Femur (tissue), 1 donor: ENCODE measurements at regions not wholly inside any gene's neighbourhood (a gene's known extent, or its start where the extent isn't known, plus 50 kb on each side); places are given as distances from the start of the nearest gene placed in this dataset.
"Not testable (repeated sequence)": the region's sequence is repeated elsewhere in the genome, so short reads cannot be mapped to it uniquely, and the experiment has no call there.

Experiments
- DNase-seq: peaks from one replicate; pipeline ENCODE4 v3.0.0-alpha.2; 2017

DNA sequence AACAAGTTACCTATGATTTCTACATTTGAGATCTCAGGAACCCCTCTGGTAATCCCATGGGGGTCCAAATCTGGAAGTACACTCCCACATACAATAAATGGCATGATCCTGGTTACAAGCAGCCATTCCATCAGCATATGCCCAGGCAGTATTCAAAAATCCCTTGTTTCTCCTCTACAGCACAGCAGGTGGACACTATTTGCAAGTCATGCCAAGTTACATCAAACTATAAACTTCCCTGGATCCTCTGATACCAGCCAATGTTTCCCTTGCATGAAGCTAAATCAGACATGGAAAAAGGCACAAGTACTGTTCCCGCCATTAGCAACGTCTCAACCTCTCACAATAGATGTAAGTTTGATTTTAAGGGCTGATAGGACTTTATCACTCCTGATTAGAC, 134.5 kb upstream of the PRSS16 start:
- DNase-seq: no peak

DNA sequence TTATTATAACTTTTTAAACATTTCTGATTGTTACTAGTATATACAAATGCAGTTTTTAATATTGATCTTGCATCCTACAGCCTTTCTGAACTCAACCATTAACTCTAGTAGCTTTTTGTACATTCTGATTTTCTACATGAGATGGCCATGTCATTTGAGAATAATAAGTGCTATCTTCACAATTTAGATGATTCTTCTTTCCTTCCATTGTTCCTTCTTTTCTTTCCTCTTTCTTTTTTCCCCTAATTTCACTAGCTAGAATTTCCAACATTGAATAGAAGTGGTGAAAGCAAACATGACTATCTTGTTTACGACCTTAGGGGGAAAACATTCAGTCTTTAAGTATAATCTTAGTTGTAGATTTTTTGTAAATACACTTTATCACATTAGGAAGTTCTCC, 128.2 kb upstream of the PRSS16 start:
- no peak for DNase-seq

DNA sequence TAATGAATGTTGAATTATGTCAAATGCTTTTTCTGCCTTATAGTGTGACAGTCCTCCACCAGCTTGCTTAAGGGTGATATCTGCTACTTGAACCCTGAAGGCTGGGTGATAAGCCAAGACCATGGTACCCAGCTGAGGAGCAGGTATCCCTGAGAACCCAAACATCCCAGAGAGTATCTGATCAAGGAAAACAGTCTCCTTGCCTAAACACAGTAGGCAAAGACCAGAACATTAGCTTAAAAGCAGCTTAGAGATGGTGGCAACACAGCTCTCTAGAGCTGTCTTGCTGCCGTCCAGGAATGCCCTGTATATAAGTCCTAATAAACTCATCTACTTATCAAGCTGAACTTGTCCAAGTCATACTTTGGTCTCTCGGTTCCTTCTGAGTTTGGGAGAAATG, 127.7 kb upstream of the PRSS16 start:
- no peak for DNase-seq

DNA sequence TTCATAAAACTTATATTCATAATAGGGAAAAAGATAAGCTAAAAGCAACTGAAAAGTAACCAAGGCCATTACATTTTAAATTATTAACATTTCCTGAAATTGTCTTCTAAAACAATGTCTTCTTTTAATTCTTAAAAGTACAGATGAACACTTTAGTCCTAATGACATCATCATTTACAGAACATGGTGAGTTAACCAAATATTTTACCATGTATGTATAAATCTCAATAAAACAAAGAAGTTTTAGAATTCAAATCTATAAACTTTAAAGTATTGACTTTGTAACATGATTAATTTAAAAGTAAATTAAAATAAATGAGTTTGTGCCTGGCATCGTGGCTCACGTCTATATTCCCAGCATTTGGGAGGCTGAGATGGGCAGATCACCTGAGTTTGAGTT, 125.9 kb upstream of the PRSS16 start:
- DNase-seq: no peak

DNA sequence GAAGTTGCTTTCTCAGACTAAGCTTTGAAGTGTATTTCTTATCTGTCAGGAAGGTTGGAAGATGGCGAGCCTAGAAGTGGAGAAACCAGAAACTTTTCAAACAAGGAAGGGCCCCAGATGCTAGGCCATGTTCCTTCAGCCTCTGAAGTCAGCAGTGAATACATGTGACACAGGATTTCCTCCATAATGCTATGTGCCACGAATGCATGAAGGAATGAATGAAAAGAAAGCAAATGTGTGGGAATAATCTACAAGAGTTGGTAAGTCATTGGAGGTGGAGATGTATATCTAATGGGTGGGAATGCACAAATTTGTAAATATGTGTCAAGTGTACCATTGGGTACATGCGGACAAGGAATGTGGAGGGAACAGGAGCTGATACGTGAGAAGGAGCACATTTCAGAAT, 123.2 kb upstream of the PRSS16 start:
- no peak for DNase-seq

DNA sequence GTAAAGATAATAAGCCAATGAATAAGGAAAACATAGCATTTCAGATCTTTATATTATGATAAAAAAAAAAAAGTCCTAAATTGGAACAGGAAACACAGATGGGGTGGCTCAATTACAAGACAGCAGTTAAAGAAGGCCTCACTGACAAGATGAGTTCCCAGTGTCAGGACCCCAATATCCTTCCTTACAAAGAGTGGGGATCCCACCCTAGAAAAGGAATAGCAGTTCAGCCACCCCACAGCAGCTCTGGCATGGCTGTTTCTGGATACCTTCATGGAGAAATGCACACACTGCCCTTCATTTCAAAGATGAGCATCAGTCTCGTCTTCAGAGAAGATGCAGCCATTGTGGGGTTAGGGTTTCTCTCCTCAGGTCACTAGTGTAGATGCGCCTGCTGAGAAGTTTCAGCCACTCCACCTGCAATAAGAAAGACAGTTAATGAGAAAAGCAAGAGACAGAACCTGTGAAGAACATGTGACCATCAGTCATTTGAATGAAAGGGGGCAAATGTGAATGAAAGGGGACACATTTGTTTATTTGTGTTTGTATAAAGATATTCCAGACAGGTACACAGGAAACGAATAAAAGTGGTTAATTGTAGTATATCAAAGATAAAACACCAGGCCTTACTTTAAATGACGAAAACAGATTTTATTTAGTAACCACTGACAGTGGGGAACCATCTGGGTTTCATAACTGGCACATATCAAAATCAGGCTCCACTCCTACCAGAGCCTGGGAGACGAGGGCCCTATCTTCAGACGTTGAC, 121.3 kb upstream of the PRSS16 start:
- no peak for DNase-seq

DNA sequence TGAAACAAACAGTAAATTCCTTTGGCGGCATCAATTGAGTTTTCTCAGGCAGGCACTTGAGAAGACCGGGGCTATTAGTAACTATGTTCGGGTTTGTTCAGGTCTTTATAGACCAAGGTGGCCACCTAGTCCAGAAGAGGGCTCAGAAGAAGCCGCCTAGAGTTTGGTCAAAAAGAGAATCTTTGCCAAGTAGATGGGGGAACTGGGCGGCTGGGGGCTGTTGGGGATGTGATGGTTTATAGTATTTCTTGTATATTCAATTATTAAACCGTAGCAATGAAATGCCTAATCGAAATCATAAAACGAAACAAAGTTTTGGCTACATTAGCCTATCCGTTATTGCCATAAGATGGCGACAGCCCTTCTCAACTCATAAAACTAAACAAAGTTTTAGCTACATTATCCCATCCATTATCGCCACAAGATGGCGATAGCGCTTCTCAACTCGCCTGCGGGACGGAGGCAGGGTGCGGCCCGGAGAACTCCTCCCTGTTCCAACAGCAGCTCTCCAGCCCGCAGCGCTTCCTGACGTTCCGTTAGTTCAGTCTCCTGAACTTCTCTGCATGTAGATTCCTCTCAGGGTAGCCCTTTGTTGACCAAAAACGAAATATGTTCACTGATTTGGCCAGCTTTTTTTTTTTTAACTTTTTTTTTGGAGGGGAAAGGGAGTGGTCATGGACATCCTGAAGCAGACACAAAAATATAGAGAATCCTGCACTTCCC, 120.5 kb upstream of the PRSS16 start:
- peak; percentile 93 for DNase-seq

DNA sequence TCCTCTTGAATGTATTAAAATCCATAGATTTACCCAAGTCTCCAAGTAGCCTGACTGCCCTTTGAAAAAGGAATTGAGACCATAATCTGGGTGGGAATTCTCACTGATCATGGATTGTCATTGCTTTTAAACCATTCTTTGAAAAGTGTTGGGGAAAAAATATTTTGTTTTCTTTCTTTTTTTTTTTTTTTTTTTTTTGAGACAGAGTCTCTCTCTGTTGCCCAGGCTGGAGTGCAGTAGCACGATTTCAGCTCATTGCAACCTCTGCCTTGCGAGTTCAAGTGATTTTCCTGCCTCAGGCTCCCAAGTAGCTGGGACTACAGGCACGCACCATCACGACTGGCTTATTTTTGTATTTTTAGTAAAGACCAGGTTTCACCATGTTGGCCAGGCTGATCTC, 119.6 kb upstream of the PRSS16 start:
- DNase-seq: not testable (repeated sequence)

DNA sequence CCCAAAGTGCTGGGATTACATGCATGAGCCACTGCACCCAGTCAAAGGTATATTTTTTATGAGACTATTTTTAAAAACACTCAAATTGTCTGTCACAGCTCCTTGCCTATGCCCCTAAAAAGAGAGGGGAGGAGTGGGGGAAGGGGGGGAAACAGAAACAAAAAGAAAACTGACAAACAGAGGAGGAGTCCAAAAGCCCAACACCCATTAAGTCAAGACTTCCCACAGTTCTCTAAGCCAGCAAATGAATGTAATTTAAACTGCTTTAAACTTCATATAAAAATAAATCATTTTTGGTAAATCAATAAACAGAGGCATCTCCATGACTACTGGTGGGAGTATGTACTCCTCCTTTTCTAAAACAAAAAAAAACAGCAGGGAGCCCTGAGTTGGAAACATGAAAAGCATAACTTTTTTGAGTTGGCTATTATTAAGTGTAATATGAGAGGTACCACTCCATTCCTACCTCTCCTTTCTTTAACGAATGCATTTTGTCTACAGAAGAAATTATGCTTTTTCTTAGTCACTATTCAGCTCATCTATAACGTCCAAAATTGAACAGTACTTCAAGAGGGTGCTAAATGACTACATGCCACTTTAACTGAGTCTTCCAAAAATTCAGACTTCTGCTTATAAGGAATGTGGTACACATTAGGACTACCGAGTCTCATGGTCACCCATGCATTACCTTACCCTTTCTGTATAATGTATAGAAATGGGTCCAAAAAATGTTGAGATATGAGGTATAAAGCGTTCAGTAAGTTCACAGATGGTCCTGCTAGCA, 119.0 kb upstream of the PRSS16 start:
- no peak for DNase-seq

DNA sequence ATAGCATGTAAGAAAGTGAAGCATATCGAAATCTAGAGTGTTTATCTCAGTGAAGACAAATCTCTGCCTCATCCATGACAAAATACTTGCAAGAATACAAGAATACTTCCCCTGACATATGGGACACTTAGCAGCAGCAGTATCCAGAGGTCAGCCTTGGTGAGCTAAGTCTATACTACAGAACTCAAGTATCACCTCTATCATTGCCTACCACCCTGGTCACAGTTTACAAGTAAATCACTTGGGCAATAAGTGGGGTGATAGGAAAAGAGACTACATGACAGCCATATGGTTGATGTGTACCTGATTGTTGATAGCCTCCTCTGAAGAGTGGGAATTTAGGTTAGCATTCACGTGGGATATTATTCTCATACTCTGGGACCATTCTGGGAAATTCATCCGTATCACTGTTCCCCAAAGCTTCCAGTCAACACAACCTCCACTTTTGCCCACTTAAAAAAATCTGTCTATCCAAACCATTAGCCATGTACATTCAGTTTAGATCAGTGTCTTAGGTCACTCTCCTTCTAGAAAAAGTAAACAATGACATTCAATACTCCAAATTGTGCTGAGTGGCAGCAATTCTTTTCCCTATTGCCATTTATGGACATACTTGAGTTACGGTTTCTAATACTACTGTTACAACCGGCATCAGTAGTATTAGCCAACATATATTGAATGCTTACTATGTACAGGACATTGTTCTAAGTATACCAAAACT, 118.2 kb upstream of the PRSS16 start:
- DNase-seq: no peak

DNA sequence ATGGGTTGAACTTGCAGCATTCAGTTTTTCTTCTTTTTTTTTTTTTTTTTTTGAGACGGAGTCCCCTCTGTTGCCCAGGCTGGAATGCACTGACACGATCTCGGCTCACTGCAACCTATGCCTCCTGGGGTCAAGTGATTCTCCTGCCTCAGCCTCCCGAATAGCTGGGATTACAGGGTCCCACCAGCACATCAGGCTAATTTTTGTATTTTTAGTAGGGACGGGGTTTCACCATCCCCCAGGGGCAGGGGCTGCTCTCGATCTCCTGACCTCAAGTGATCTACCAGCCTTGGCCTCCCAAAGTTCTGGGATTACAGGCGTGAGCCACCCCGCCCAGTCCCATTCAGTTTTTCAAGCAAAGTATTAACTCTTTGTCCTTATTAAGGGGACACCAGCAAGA, 117.6 kb upstream of the PRSS16 start:
- no peak for DNase-seq

DNA sequence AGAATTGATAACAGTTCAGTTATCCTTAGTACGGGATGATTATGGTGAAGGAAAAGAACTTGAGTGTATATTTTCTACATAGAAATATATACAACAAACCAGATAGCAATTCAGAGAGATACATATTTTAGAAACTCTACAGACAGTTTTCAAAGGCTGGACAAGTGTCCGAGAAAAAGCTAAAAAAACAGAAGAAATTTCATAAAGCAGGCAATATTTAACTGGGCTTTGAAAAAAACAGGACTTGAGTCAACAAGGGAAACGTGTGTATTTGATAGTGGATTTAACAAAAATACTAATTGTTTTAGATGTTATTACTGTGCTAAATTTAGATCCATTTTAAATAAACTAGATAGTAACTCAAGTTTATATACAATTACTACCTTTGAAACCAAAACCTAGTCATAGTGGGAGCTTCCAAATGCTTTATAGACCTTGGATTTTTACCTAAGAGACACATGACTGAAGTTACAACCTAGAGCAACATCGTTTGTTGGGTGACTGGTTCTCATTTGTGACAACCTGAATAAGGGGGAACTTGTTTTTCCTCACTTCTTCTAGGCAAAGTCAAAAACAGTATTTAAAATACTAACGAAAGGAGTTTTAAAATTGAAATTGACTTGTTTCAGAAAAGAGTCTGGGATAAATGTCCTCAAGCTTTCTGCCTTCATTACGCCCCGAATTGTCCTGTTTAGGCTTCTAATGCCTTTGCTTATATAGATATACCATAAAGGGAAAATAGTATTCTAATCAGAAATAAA, 116.7 kb upstream of the PRSS16 start:
- no peak for DNase-seq

DNA sequence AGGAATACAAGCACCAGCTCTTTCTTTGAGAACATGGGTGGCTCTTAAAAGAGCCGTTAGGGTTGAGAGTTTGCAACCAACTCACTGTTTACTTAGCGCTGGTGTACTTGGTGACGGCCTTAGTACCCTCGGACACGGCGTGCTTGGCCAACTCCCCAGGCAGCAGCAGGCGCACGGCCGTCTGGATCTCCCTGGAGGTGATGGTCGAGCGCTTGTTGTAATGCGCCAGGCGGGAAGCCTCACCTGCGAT, 115.3 kb upstream of the PRSS16 start:
- DNase-seq: not testable (repeated sequence)

DNA sequence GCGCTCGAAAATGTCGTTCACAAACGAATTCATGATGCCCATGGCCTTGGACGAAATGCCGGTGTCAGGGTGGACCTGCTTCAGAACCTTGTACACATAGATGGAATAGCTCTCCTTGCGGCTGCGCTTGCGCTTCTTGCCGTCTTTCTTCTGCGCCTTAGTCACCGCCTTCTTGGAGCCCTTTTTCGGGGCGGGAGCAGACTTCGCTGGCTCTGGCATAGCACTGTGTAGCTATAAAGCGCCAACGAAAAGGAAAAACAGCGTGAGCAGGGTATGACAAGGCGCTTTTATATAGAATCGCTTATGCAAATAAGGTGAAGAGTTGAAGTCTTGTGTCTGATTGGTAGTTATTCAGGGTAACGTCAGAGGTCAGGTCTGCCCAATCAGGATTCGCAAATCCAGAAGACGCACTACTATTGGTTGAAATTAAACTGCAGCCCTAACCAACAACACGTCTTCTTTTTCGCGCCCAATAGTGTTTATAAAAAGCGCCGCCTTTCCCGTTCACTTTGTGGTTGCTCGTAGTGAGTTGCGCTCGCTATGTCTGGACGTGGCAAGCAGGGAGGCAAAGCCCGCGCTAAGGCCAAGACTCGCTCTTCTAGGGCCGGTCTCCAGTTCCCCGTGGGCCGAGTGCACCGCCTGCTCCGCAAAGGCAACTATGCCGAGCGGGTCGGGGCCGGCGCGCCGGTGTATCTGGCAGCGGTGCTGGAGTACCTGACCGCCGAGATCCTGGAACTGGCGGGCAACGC, 114.8 kb upstream of the PRSS16 start:
- DNase-seq: peak; percentile 98

DNA sequence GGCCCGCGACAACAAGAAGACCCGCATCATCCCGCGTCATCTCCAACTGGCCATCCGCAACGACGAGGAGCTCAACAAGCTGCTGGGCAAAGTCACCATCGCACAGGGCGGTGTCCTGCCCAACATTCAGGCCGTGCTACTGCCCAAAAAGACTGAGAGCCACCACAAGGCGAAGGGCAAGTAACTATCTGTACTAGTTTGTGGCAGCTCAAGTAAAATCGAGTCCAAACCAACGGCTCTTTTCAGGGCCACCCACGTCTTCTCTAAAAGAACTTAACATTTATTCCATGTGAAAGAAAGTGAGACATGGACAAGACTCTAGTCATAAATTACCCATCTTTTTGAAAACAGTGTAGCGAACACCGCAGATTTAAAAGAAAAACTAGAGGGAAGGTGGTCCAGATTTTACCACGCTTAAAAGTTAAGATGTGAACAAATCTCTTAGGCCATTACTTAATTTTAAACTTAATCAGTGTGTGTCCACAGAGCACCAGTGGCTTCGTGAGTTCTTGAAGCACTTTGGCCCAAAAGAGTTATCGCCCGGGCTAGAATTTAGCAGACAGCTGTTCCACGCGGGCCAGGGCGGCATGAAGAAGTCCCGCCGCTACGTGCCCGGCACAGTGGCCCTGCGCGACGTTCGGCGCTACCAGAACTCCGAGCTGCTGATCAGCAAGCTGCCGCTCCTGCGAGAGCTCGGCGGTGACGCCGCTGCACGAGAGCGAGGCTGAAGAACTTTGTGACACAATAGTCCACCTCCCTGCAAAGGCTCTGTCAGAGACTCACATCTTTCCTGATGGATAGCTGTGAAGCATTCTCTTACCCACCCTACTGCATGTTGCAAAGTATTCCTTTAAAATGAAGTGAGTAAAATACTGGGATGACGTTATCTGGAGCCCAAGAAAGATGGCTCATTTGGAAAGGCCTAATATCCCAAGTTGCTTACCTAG, 113.9 kb upstream of the PRSS16 start:
- peak; percentile 84 for DNase-seq

DNA sequence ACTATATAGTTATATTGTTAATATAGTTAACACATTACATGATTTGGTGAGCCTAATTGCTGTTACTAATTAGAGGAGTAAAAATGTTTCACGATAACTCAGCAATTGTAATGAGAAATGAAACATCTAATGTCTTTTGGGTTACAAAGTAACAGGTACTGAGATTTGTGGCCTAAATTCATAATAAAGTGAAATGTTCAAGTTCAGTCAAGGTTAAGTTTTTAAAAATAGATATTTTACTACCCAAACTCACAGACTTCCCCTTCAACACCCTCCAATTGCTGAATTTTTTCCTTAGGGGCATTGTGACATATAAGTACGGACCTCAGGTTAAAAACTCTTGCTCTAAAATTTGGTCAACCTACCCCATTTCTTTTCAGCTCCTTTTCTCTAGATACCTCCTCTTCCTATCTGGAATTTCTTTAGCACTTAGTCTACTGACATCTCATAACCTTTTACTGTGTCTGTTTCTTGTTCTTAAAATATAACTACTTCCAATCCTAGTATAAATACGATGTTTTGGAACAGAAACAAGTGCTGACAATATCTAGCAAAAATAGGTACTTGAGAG, 112.3 kb upstream of the PRSS16 start:
- no peak for DNase-seq

DNA sequence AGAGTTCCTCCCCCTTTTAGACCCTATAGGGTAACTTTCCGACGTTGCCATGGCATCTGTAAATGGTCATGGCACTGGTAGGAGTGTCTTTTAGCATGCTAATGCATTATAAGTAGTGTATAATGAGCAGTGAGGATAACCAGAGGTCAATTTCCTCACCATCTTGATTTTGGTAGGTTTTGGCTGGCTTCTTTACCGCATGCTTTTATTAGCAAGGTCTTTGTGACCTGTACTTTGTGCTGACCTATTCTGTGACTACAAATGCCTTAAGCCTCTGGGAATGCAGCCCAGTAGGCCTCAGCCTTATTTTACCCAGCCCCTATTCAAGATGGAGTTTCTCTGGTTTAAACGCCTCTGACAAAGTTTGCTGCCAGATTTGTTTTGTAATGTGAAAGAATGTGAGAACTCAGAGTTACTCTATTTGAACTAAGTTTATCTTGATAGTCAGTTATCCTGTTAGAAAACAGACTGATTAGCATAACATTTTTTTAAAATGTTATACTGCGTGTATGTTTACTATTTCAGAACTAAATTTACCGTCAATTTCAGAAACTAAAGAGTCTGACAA, 111.3 kb upstream of the PRSS16 start:
- DNase-seq: no peak

DNA sequence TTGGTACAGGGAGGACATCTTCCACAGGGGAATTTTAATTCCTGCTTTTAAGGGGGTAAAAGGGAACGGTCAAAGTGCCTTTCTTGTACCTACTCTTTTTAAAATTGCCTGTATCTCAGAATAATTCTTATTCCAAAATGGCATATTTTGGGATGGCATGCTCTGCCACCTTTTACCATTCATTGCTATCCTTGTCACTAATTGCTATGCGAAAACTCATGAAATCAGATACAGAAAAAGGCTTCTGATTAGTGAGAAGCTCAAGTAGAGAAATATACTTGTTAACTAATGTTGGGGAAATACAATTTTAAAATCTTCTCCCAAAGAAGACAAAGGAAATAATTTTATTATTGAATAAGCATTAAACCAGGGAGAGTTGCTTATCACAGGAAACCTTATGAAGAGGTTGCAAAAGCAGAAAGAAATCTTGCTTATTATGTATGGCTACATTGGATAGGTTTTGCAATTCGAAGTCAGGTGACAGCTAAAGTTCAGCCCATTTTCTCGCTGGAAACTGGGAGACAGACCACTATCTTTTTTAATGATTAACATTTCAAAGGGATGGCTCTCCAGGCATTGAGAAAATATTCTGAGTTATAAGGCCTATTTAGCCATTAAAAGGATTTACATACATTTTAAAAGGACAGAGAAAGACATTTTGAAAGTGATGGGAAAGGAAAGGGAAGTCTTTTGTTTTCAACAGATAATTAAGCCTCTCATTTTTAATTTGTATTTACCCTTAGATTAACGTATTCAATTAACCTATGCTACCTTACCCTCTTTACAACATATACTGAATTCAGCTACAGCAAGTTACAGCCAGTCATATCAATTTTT, 110.3 kb upstream of the PRSS16 start:
- no peak for DNase-seq

DNA sequence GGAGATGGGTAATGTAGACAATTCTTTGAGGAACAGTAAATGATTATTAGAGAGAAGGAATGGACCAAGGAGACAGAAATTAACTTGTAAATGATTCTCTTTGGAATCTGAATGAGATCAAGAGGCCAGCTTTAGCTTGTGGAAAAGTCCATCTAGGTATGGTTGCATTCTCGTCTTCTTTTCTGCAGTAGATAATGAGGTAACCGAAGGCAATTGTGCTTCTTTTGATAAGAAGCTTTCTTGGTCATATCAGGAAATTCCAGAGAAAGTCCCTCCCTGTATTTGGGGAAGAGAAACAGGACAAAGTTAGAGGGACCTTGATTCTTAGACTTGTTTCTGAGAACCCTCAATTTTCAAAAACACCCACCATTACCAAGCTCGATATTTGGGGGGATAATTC, 109.1 kb upstream of the PRSS16 start:
- no peak for DNase-seq
